Stromal cell of bone marrow (primary cell): ENCODE measurements at regions not wholly inside any gene's neighbourhood (a gene's known extent, or its start where the extent isn't known, plus 50 kb on each side); places are given as distances from the start of the nearest gene placed in this dataset.

ENCODE experiments used
- DNase-seq: peaks from one replicate; pipeline ENCODE4 v3.0.0-alpha.2; 2012; ENCODE audit warnings: low read depth

- no peak for DNase-seq
Observed at GRCh38 chr12:34291426-34291901, 269.2 kb downstream of the ALG10 start.

DNA sequence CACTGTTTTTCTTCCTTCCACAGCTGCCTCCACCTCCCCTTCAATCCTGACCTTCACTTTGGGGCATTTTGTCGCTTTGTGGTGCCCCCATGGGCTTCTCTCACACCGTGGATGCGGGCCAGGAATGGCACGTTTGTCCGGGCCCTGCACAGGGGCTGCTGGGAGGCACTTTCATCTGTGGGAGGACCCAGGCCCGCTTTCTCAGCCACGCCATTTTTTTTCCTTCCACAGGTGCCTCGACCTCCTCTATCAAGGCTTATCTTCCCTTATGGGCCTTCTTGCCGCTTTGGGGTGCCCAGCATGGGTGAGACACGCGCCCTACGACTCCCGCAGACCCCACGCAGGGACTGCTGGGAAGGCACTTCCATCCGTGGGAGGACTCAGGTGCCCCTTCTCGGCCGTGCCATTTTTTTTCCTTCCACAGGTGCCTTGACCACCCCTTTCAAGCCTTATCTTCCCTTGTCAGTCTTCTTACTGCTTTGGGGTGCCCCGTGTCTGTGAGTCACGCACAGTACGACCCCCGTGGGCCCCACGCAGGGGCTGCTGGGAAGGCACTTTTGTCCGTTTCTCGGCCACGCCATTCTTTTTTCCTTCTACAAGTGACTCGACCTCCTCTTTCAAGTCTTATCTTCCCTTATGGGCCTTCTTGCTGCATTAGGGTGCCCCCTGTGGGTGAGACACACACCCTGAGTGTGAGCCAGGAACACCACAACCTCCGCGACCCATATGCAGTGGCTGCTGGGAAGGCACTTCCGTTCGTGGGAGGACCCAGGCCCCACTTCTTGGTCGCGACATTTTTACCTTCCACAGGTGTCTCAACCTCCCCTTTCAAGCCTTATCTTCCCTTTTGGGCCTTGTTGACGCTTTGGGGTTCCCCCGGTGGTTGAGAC lies 270.7 kb downstream of the ALG10 start:
- DNase-seq = no peak

- DNase-seq = no peak
Observed at GRCh38 chr12:34294137-34294536, 271.8 kb downstream of the ALG10 start.

- no peak for DNase-seq
Observed at GRCh38 chr12:34294671-34295365, 272.5 kb downstream of the ALG10 start.

GRCh38 chr12:34295366-34296142 lies 273.3 kb downstream of the ALG10 start:
- no peak for DNase-seq

DNA sequence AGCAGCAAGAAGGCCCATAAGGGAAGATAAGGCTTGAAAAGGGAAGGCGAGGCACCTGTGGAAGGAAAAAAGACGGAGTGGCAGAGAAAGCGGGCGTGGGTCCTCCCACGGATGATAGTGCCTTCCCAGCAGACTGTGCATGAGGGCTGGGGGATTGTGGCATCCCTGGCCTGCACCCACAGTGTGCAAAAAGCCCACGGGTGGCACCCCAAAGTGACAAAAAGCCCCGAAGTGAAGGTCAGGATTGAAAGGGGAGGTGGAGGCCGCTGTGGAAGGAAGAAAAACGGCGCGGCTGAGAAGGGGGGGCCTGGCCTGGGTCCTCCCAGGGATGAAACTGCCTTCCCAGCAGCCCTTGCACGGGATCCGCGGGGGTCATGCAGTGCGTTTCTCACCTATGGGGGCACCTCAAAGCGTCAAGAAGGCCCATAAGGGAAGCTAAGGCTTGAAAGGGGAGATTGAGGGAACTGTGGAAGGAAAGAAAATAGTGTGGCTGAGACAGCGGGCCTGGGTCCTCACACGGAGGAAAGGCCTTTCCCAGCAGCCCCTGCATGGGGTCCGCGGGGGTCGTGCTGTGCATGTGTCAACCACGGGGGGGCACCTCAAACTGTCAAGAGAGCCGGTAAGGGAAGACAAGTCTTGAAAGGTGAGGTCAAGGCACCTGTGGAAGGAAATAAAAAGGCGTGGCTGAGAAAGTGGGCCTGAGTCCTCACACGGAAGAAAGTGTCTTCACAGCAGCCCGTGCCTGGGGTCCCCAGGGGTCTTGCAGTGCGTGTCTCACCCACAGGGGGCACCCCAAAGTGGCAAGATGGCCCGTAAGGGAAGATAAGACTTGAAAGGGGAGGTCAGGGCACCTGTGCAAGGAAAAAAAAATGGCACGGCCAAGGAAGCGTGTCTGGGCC lies 274.1 kb downstream of the ALG10 start:
- no peak for DNase-seq

DNA sequence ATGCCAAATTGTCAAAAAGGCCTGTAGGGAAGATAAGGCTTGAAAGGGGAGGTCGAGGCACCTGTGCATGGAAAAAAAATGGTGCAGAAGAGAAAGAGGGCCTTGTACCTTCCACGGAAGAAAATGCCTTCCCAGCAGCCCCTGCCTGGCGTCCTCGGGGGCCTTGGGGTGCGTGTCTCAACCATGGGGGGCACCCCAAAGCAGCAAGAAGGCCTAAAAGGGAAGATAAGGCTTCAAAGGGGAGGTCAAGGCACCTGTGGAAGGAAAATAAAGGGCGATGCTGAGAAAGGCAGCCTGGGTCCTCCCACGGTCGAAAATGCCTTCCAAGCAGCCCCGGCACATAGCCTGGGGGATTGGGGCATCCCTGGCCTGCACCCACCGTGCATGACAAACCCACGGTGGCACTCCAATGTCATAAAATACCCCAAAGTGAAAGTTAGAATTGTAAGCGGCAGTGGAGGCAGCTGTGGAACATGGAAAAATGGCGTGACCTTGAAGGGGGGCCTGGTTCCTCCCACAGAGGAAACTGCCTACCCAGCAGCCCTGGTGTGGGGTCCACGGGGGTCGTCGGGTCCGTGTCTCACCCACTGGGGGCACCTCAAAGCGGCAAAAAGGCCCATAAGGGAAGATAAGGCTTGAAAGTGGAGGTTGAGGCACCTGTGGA lies 275.0 kb downstream of the ALG10 start:
- no peak for DNase-seq

DNA sequence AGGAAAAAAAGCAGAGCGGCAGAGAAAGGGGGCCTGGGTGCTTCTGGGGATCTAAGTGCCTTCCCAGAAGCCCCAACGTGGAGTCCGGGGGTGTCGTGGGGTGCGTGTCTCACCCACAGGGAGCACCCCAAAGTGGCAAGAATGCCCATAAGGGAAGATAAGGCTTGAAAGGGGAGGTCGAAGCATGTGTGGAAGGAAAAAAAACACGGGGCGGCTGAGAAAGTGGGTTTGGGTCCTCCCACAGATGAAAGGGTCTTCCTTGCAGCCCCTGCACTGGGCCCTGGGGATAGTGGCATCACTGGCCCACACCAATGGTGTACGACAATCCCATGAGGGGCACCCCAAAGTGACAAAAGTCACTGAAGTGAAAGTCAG lies 275.5 kb downstream of the ALG10 start:
- no peak for DNase-seq

GRCh38 chr12:34298176-34298970 lies 276.1 kb downstream of the ALG10 start:
- no peak for DNase-seq

- DNase-seq = no peak
Observed at GRCh38 chr12:34298971-34299801, 276.9 kb downstream of the ALG10 start.

- DNase-seq = no peak
Observed at GRCh38 chr12:34299802-34300193, 277.5 kb downstream of the ALG10 start.

DNA sequence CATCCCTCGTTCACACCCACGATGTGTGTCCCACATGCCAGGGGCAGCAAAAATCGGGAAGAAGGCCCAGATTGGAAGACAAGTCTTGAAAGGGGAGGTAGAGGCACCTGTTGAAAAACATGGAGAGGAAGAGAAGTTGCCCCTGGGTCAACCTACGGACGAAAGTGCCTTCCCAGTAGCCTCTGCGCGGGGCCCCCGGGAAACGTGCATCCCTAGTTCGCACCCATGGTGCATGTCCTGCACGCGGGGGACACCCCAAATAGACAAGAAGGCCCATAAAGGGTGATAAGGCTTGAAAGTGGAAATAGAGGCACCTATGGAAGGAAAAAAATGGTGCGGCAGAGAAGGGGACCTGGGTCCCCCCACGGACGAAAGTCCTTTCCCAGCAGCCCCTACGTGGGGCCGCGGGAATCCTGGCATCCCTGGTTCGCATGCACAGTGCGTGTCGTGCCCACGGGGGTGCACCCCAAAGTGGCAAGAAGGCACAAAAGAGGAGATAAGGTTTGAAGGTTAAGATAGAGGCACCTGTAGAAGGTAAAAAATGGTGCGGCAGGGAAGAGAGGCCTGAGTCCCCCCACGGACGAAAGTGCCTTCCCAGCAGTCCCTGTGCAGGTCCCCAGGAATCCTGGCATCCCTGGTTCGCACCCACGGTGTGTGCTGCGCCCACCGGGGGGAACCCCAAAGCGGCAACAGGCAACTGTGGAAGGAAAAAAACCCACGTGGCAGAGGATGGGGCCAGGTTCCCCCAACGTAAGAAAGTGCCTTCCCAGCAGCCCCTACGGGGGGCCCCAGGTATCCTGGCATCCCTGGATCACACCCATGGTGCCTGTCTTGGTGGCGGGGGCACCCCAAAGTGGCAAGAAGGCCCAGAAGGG lies 278.3 kb downstream of the ALG10 start:
- DNase-seq = no peak

GRCh38 chr12:34301251-34302130 lies 279.2 kb downstream of the ALG10 start:
- DNase-seq = no peak

GRCh38 chr12:34302131-34302885 lies 280.0 kb downstream of the ALG10 start:
- no peak for DNase-seq

DNA sequence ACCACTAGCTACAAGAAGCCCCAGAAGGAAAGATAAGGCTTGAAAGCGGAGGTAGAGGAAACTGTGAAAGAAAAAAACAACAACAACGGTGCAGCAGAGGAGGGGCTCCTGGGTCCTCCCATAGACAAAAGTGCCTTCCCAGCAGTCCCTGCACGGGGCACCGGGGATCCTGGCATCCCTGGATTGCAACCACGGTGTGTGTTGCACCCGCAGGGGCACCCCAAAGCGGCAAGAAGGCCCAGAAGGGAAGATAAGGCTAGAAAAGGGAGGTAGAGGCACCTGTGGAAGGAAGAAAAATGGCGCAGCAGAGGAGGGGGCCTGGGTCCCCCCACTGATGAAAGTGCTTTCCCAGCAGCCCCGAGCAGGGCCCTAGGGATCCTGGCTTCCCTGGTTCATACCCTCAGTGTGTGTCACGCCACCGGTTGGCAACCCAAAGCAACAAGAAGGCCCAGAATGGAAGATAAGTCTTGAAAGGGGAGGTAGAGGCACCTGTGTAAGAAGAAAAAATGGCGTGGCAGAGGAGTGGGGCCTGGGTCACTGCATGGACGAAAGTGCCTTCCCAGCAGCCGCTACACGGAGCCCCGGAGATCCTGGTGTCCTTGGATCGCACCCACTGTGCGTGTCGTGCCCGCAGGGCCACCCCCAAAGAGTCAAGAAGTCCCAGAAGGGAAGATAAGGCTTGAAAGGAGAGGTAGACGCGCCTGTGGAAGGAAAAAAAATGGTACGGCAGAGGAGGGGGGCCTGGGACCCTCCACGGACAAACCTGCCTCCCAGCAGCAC lies 281.0 kb downstream of the ALG10 start:
- no peak for DNase-seq

- no peak for DNase-seq
Observed at GRCh38 chr12:34304001-34304400, 281.7 kb downstream of the ALG10 start.
